ENCODE measurements at regions not wholly inside any gene's neighbourhood (a gene's known extent, or its start where the extent isn't known, plus 50 kb on each side); places are given as distances from the start of the nearest gene placed in this dataset.

GRCh38 chr13:79124183-79124582, 281.9 kb downstream of the RBM26 start:
- no peak for TF ChIP-seq POLR2A (IDR thresholded peaks at IDR 0.05)
- TF ChIP-seq, protein P1, sequence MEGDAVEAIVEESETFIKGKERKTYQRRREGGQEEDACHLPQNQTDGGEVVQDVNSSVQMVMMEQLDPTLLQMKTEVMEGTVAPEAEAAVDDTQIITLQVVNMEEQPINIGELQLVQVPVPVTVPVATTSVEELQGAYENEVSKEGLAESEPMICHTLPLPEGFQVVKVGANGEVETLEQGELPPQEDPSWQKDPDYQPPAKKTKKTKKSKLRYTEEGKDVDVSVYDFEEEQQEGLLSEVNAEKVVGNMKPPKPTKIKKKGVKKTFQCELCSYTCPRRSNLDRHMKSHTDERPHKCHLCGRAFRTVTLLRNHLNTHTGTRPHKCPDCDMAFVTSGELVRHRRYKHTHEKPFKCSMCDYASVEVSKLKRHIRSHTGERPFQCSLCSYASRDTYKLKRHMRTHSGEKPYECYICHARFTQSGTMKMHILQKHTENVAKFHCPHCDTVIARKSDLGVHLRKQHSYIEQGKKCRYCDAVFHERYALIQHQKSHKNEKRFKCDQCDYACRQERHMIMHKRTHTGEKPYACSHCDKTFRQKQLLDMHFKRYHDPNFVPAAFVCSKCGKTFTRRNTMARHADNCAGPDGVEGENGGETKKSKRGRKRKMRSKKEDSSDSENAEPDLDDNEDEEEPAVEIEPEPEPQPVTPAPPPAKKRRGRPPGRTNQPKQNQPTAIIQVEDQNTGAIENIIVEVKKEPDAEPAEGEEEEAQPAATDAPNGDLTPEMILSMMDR (IDR thresholded peaks at IDR 0.05), result no peak
